NT2/D1 (cell line): ENCODE measurements at regions not wholly inside any gene's neighbourhood (a gene's known extent, or its start where the extent isn't known, plus 50 kb on each side); places are given as distances from the start of the nearest gene placed in this dataset.

Experiments
- YY1 ChIP-seq: IDR thresholded peaks from 2 replicates; pipeline ENCODE4 v1.6.1; 2011; ENCODE audit not compliant: insufficient read length, insufficient read depth
- ZNF274 ChIP-seq: IDR thresholded peaks from 2 replicates; pipeline ENCODE4 v1.6.1; 2011; ENCODE audit warnings: mild to moderate bottlenecking, low read depth, low read length

- TF ChIP-seq ZNF274, result no peak
- TF ChIP-seq YY1, result no peak
Measured at GRCh38 chr11:70786021-70786665, 387.8 kb downstream of the CTTN start.
